Astrocyte (in vitro differentiated cells and primary cell): ENCODE measurements at regions not wholly inside any gene's neighbourhood (a gene's known extent, or its start where the extent isn't known, plus 50 kb on each side); places are given as distances from the start of the nearest gene placed in this dataset.

Experiments used
- EZH2 ChIP-seq: IDR thresholded peaks from 2 replicates; pipeline ENCODE4 v1.6.1; 2012; ENCODE audit warnings: mild to moderate bottlenecking, low read length, inconsistent platforms; ENCODE audit not compliant: insufficient read depth
- TF ChIP-seq, protein P1 (sequence below): IDR thresholded peaks from 2 replicates; pipeline ENCODE4 v1.5.1; 2011; ENCODE audit warnings: low read depth, mild to moderate bottlenecking, inconsistent platforms, low read length, moderate library complexity; ENCODE audit not compliant: insufficient read depth

GRCh38 chr9:21695443-21695842 lies 107.0 kb upstream of the MTAP start:
- TF ChIP-seq EZH2 = no peak
- TF ChIP-seq, protein P1, sequence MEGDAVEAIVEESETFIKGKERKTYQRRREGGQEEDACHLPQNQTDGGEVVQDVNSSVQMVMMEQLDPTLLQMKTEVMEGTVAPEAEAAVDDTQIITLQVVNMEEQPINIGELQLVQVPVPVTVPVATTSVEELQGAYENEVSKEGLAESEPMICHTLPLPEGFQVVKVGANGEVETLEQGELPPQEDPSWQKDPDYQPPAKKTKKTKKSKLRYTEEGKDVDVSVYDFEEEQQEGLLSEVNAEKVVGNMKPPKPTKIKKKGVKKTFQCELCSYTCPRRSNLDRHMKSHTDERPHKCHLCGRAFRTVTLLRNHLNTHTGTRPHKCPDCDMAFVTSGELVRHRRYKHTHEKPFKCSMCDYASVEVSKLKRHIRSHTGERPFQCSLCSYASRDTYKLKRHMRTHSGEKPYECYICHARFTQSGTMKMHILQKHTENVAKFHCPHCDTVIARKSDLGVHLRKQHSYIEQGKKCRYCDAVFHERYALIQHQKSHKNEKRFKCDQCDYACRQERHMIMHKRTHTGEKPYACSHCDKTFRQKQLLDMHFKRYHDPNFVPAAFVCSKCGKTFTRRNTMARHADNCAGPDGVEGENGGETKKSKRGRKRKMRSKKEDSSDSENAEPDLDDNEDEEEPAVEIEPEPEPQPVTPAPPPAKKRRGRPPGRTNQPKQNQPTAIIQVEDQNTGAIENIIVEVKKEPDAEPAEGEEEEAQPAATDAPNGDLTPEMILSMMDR = no peak
